Muscle layer of colon (tissue), 2 donors: ENCODE measurements at regions not wholly inside any gene's neighbourhood (a gene's known extent, or its start where the extent isn't known, plus 50 kb on each side); places are given as distances from the start of the nearest gene placed in this dataset.

Experiments used
- H3K27ac ChIP-seq: one replicate; pipeline ENCODE4 v1.7.0; 2013; ENCODE audit warnings: low read depth, mild to moderate bottlenecking, low read length, moderate library complexity
- H3K27me3 ChIP-seq, 2 donors: one replicate each; pipeline ENCODE4 v1.7.0; 2013; ENCODE audit warnings: low read length in 2 of 2, mild to moderate bottlenecking in 2 of 2; ENCODE audit not compliant: insufficient read depth in 2 of 2, control insufficient read depth in 1 of 2
- H3K36me3 ChIP-seq: one replicate; pipeline ENCODE4 v1.7.0; 2013; ENCODE audit warnings: mild to moderate bottlenecking, low read length; ENCODE audit not compliant: insufficient read depth
- H3K4me1 ChIP-seq: one replicate; pipeline ENCODE4 v1.7.0; 2013; ENCODE audit warnings: mild to moderate bottlenecking, low read length; ENCODE audit not compliant: insufficient read depth
- H3K4me3 ChIP-seq, 2 donors: one replicate each; pipeline ENCODE4 v1.7.0; 2013; ENCODE audit warnings: low read length in 2 of 2, low read depth in 1 of 2, mild to moderate bottlenecking in 1 of 2, moderate library complexity in 1 of 2
- H3K9ac ChIP-seq: one replicate; pipeline ENCODE4 v1.7.0; 2013; ENCODE audit warnings: low read length
- H3K9me3 ChIP-seq: one replicate; pipeline ENCODE4 v1.7.0; 2013; ENCODE audit warnings: mild to moderate bottlenecking, low read length
- donor health status: abdominal sarcoma.
- donor health status: Adenocarcinoma of cecum.

DNA sequence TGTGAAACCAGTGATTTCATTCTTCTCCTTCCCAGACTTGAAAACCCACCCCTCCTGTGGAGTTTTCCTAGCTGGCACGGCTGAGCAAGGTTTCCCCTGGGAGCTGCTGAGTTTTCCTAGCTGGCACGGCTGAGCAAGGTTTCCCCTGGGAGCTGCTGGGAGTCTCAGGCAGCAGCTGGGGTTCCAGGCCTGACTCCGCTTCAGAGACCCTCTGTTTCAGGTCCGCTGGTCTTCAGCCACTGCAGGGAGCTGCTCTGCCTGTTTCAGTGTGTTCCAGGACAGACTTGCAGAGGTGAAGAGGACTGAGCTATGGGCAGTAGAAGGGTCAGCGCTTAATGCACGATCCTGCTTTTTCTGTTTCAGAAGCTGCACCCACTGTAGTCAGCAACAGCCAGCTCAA lies 104.9 kb downstream of the XRCC2 start:
- H3K36me3 ChIP-seq, result no peaks in the 10 kb centered on the region
- no peaks in the 10 kb centered on the region for H3K4me1 ChIP-seq
- no peaks in the 10 kb centered on the region for H3K27me3 ChIP-seq
- no peaks in the 10 kb centered on the region for H3K9me3 ChIP-seq
- H3K9ac ChIP-seq, result no peak overlapping the region
- H3K27ac ChIP-seq, result no peak overlapping the region
- H3K4me3 ChIP-seq, result no peak overlapping the region

DNA sequence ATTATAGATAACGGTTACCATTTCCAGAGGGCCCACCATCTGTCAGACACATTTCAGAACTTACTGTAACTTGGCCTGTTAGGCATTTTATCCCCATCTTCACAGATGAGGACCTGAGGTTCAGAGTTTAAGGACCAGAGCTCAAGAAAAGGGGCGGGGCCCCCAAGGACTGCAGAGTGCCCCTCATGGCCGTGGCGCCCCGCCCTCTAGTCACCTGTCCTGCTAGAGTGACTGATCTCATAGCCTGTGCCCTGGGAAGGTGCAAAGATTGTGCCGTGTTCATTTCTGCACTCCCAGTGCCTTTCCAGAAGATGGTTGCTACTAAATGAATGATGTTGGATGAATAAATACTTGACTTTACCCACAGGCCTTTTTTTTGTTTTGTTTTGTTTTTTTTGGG lies 107.0 kb downstream of the XRCC2 start:
- no peak overlapping the region for H3K9ac ChIP-seq
- H3K4me1 ChIP-seq, result no peaks in the 10 kb centered on the region
- H3K9me3 ChIP-seq, result no peaks in the 10 kb centered on the region
- H3K27me3 ChIP-seq, result no peaks in the 10 kb centered on the region
- no peak overlapping the region for H3K27ac ChIP-seq
- H3K36me3 ChIP-seq, result no peaks in the 10 kb centered on the region
- H3K4me3 ChIP-seq, result no peak overlapping the region

DNA sequence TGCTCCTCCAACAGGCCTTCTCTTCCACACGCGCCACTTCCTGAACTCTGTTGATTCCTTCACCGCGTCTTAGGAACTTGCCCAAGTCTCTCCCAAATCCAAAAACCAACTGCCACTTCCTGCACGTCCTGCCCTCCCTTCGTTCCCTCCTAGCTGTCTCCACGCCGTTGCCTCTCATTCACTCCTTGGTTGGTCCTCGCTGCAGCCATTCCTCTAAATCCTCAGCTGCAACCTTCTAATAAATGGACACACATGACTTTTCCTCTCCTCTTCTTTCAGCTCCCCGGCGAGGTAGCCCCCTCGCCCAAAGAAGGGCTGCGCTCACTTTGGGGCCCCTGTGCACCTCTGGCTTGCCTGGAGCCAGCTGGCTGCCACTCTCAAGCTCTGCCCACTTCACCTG lies 110.2 kb downstream of the XRCC2 start:
- no peak overlapping the region for H3K9ac ChIP-seq
- H3K27ac ChIP-seq, result no peak overlapping the region
- H3K4me3 ChIP-seq, result no peak overlapping the region
- H3K27me3 ChIP-seq, result no peaks in the 10 kb centered on the region
- no peaks in the 10 kb centered on the region for H3K36me3 ChIP-seq
- no peaks in the 10 kb centered on the region for H3K4me1 ChIP-seq
- no peaks in the 10 kb centered on the region for H3K9me3 ChIP-seq

DNA sequence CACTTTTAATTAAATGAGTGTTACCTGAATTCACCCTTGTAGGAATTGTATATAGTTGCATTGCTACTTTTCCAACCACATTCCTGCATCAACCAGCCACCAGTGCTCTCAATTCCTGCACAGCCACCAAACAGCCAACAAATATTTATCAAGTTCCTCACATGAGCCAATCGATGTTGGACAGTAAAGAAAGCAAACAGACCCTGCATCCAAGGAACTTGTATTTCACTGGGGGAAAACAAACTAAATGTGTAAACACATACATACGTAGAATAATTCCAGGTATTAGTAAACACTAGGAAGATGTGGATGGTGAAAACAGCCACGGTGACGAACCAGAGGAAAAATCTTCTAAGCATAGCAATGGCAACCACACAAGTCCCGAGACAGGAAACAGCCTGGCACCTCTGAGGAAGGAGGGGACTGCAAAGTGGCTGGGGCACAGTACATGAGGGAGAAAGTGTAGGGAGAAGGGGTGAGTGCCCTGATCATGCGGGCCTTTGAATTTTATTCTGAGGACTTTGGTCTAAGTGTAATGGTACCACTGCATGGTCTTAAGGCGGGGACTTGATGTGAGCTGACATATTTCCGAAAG lies 111.2 kb downstream of the XRCC2 start:
- Histone ChIP-seq H3K36me3 (no peaks in the 10 kb centered on the region), H3K4me1 (no peaks in the 10 kb centered on the region), H3K4me3 (no peak overlapping the region), H3K9ac (no peak overlapping the region), H3K27ac (no peak overlapping the region), H3K9me3 (no peaks in the 10 kb centered on the region), H3K27me3 (no peaks in the 10 kb centered on the region)

DNA sequence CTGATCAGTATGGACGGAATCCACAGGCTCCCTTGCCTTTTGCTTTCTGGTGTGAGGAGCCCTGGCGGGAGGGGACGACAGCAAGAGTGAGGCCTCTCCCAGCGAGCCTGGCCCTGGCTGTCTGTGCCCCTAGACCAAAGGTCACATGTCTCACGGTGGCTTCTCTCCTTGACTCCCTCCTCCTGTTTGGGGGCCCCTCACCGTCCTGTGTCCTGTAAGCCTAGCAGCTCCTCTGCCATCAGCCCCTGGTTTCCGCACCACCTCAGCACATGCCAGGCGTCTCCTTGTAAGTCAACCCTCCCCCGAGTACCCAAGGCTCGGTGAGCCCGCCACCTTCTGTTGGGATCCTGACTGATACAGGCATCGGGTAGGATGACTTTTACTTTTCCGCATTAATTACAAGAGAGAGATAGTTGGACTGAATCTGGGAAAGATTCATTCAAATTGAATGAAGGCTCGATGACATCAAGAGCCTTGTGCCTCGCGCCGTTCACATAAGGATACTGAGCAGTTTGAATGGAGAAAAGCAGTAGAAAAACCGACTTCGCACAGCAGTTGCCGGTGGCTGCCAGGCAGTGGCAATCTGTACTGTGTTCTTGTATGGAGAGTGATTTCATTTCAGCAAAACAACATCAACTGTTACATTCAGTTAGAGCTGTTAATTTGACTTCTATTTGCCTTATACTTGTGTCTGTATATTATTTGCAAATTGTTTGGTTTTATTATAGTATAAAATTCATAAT lies 119.8 kb downstream of the XRCC2 start:
- no peaks in the 10 kb centered on the region for H3K4me1 ChIP-seq
- no peaks in the 10 kb centered on the region for H3K9me3 ChIP-seq
- no peak overlapping the region for H3K27ac ChIP-seq
- no peak overlapping the region for H3K9ac ChIP-seq
- no peaks in the 10 kb centered on the region for H3K27me3 ChIP-seq
- no peak overlapping the region for H3K4me3 ChIP-seq
- no peaks in the 10 kb centered on the region for H3K36me3 ChIP-seq

DNA sequence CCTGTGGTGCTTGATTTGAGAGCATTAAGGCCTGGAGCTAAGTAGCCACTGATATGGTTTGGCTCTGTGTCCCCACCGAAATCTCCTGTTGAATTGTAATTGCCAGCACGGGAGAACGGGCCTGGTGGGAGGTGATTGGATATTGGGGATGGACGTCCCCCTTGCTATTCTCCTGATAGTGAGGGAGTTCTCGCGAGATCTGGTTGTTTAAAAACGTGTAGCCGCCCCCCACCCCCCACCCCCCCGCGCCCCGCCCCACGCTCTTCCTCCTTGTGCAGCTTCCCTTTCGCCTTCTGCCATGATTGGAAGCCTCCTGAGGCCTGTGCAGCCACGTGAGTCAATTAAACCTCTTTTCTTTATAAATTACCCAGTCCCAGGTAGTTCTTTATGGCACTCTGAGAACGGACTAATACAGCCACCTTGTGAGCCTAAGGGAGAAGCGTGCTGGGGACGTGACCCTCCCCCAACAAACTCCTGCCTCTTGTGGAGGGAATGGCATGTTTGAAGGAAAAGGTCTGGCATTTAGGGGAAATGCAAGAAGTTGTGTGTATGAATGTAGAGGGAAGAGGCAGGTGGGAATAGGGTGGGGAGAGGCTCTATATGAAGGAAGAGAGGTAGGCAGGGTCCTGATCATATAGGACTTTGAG lies 118.0 kb upstream of the KMT2C start:
- no peak overlapping the region for H3K27ac ChIP-seq
- no peaks in the 10 kb centered on the region for H3K4me1 ChIP-seq
- no peaks in the 10 kb centered on the region for H3K9me3 ChIP-seq
- no peak overlapping the region for H3K4me3 ChIP-seq
- H3K36me3 ChIP-seq, result no peaks in the 10 kb centered on the region
- no peak overlapping the region for H3K9ac ChIP-seq
- H3K27me3 ChIP-seq, result no peaks in the 10 kb centered on the region

DNA sequence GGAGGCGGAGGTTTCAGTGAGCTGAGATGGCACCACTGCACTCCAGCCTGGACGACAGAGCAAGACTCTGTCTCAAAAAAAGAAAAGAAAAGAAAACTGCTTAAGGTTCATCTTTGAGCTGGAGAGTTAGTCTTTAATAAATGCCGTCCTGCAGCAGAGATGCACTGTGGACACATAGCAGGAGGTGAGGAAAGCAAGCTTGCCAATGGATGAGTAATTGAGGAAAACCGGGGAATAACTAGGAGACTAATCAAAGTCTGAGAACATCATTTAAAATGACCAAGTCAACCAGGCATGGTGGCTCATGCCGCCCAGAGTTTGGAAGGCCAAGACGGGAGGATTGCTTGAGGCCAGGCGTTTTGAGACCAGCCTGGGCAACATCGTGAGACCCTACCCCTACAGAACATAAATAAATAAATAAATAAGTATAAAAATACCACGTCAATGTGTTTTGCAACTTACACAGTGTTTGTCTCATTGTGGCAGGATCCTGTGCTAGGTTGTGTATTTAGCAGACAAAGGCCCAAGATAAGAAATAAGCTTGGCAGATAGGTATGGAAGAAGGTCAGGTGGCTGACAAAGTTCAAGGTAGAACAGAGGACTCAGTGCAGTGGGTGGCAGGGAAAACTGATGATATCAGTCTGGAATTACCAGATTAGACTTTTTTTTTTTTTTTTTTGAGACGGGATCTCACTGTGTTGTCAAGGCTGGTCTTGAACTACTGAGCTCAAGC lies 115.7 kb upstream of the KMT2C start:
- H3K9me3 ChIP-seq, result no peaks in the 10 kb centered on the region

DNA sequence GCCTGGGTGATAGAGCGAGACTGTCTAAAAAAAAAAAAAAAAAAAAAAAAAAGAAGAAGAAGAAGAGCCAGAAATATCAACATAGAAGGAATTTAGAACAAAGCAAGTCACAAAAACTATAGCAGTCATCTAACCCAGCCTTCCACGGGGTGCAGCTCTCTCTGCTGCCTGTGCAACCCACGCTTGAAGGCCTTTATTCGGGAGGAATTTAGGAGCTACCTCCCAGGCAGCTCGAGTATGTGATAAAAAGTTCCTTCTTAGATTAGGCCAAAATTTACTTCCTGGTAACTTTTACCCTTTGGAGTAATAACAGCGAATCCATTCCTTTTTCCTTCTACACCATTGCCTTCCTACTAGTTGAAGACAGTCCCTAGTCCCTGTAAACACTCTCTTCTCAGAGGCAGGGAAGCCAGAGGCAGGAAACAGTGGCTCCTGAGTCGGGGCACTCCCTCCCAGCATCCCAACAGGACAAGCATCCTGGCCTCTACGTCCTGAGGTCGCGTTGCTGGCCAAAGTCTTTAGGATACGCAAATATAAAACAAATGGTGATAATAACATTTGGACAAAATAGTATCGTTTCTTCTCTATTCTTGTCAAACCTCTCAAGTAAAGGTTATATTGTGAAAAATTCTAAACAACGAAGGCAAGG lies 109.3 kb upstream of the KMT2C start:
- Histone ChIP-seq H3K27me3 (no peaks in the 10 kb centered on the region), H3K4me3 (no peak overlapping the region), H3K27ac (no peak overlapping the region), H3K9ac (no peak overlapping the region), H3K9me3 (no peaks in the 10 kb centered on the region), H3K4me1 (no peaks in the 10 kb centered on the region), H3K36me3 (no peaks in the 10 kb centered on the region)

More for the DNA sequence above, 115.7 kb upstream of the KMT2C start:
- Histone ChIP-seq H3K4me3 (no peak overlapping the region), H3K27ac (no peak overlapping the region), H3K27me3 (no peaks in the 10 kb centered on the region), H3K4me1 (no peaks in the 10 kb centered on the region), H3K36me3 (no peaks in the 10 kb centered on the region), H3K9ac (no peak overlapping the region)

DNA sequence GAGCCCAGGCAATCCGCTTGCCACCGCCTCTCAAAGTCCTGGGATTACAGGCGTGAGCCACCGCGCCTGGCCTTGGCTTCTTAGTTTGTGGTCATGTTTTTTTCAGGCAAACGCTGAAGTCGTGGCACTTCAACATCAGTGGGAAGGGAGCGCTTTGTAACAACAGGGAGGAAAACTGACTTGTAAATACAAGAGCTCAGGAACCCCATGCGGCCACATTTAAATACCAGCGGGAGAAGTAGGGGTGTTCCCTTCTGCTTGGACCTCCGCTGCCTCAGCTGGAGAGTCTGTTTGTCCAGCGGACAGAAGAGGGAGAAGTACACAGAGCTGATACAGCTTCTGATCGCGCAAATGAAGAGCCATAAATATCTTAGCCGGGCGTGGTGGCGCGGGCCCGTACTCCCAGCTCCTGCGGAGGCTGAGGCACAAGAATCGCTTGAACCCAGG lies 108.7 kb upstream of the KMT2C start:
- H3K4me1 ChIP-seq, result no peaks in the 10 kb centered on the region
- H3K9me3 ChIP-seq, result no peaks in the 10 kb centered on the region
- H3K27ac ChIP-seq, result no peak overlapping the region
- no peaks in the 10 kb centered on the region for H3K36me3 ChIP-seq
- H3K27me3 ChIP-seq, result no peaks in the 10 kb centered on the region
- no peak overlapping the region for H3K4me3 ChIP-seq
- no peak overlapping the region for H3K9ac ChIP-seq

DNA sequence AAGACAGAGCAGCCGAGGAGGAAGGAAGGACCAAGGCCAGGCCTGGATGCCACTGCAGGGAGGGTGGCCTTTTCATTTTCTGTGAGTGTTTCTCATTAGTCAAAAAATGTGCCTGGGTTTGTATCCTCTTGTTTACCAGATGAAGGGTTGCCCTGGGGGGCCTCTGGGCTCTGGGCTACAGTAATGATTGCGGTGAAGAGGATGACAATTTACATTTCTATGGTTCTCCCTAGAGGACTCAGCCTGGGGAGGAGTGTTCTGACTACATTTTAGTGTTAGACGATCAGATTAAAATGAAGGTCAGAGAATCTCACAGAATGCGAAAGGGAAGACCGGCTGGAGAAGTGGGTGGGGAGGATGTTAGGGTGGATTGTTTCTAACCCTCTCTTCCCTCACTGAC lies 108.0 kb upstream of the KMT2C start:
- Histone ChIP-seq H3K9me3 (no peaks in the 10 kb centered on the region), H3K4me3 (no peak overlapping the region), H3K4me1 (no peaks in the 10 kb centered on the region), H3K9ac (no peak overlapping the region), H3K36me3 (no peaks in the 10 kb centered on the region), H3K27ac (no peak overlapping the region), H3K27me3 (no peaks in the 10 kb centered on the region)

DNA sequence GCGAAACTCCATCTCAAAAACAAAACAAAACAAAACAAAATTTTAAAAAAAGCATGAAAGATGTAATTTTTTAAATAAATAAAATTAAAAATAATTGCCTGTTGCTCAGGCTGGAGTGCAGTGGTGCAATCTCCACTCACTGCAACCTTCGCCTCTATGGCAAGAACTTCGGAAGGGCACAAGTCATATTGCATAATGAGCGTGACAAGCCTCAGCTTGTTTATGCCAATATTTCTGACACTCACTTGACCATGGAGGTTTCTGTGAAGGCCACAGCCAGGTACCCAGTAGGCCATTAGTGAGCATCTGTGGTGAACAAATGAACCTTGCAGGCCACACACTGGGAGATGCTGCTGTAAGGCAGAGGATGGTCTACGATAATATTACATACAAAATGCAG lies 106.1 kb upstream of the KMT2C start:
- no peaks in the 10 kb centered on the region for H3K36me3 ChIP-seq
- H3K27ac ChIP-seq, result no peak overlapping the region
- H3K4me3 ChIP-seq, result no peak overlapping the region
- no peaks in the 10 kb centered on the region for H3K9me3 ChIP-seq
- no peaks in the 10 kb centered on the region for H3K4me1 ChIP-seq
- H3K9ac ChIP-seq, result no peak overlapping the region
- H3K27me3 ChIP-seq, result no peaks in the 10 kb centered on the region
